IMR-90 (cell line): ENCODE measurements at regions not wholly inside any gene's neighbourhood (a gene's known extent, or its start where the extent isn't known, plus 50 kb on each side); places are given as distances from the start of the nearest gene placed in this dataset.

Experiments
- ATAC-seq: fragments of 200-7000 bp; cut with Tn5 transposase; 2 replicates; pipeline ENCODE4 v1.9.1; 2020; ENCODE audit warnings: low read depth, mild to moderate bottlenecking, moderate library complexity
- BruUV-seq: library from RNA; stranded (reverse); fragments of 400-500 nt; replicated peaks from 2 replicates; lab custom pipeline; 2021; lab: Mats Ljungman, UMichigan
- CTCF ChIA-PET: fragments of 300-600 bp; formaldehyde crosslinking; extraction: SDS; loops from one replicate; lab custom pipeline; 2021; ENCODE audit warnings: antibody characterized with exemption; lab: Yijun Ruan, JAX
- POLR2A ChIA-PET: fragments of 300-600 bp; sonication (Branson Sonifier 250); formaldehyde crosslinking; loops from one replicate; lab custom pipeline; 2022; ENCODE audit warnings: antibody characterized with exemption; ENCODE audit not compliant: unreplicated experiment; lab: Charles Lee
- DNase-seq: peaks from one replicate; pipeline ENCODE4 v3.0.0; 2013
- H2AFZ ChIP-seq: replicated peaks from 2 replicates; pipeline ENCODE3; 2013; ENCODE audit warnings: low read length, mild to moderate bottlenecking; ENCODE audit not compliant: poor library complexity
- H2AK5ac ChIP-seq: 2 replicates; pipeline ENCODE4 v1.6.1; 2013; ENCODE audit warnings: low read depth, low read length, inconsistent platforms
- H2AK9ac ChIP-seq: replicated peaks from 2 replicates; pipeline ENCODE3; 2013; ENCODE audit warnings: mild to moderate bottlenecking, low read depth, low read length, moderate library complexity; ENCODE audit not compliant: poor library complexity
- H2BK120ac ChIP-seq: 2 replicates; pipeline ENCODE4 v1.6.1; 2013; ENCODE audit warnings: low read depth, low read length, inconsistent platforms
- H2BK15ac ChIP-seq: 3 replicates; pipeline ENCODE4 v1.6.1; 2013; ENCODE audit warnings: low read depth, low read length, inconsistent platforms
- H2BK20ac ChIP-seq: 2 replicates; pipeline ENCODE4 v1.6.1; 2013; ENCODE audit warnings: low read depth, mild to moderate bottlenecking, inconsistent platforms, low read length, moderate library complexity
- H2BK5ac ChIP-seq: 2 replicates; pipeline ENCODE4 v1.6.1; 2013; ENCODE audit warnings: mild to moderate bottlenecking, low read depth, low read length, inconsistent platforms; ENCODE audit not compliant: poor library complexity, severe bottlenecking
- H3K14ac ChIP-seq: replicated peaks from 2 replicates; pipeline ENCODE4 v1.6.1; 2013; ENCODE audit warnings: low read depth, low read length, inconsistent platforms
- H3K18ac ChIP-seq: 2 replicates; pipeline ENCODE4 v1.6.1; 2013; ENCODE audit warnings: low read depth, low read length, control low read depth
- H3K23ac ChIP-seq: 2 replicates; pipeline ENCODE4 v1.6.1; 2013; ENCODE audit warnings: low read depth, low read length, inconsistent platforms
- H3K27ac ChIP-seq: 2 replicates; pipeline ENCODE4 v1.5.1; 2013; ENCODE audit warnings: mild to moderate bottlenecking, control low read depth, low read length; ENCODE audit not compliant: insufficient read depth
- H3K27me3 ChIP-seq: 2 replicates; pipeline ENCODE4 v1.6.1; 2013; ENCODE audit warnings: low read length; ENCODE audit not compliant: control insufficient read depth, insufficient read depth
- H3K36me3 ChIP-seq: 2 replicates; pipeline ENCODE4 v1.6.1; 2013; ENCODE audit warnings: low read length, mixed read lengths; ENCODE audit not compliant: control insufficient read depth, insufficient read depth
- H3K4ac ChIP-seq: 2 replicates; pipeline ENCODE4 v1.6.1; 2013; ENCODE audit warnings: low read depth, low read length, inconsistent platforms
- H3K4me1 ChIP-seq: 2 replicates; pipeline ENCODE4 v1.6.1; 2013; ENCODE audit warnings: low read length, mixed read lengths; ENCODE audit not compliant: control insufficient read depth, insufficient read depth
- H3K4me2 ChIP-seq: 2 replicates; pipeline ENCODE4 v1.6.1; 2013; ENCODE audit warnings: low read depth, mild to moderate bottlenecking, control low read depth, low read length, moderate library complexity
- H3K4me3 ChIP-seq: 2 replicates; pipeline ENCODE4 v1.5.1; 2013; ENCODE audit warnings: low read depth, mild to moderate bottlenecking, control low read depth, low read length, moderate library complexity; ENCODE audit not compliant: insufficient read depth
- H3K56ac ChIP-seq: 2 replicates; pipeline ENCODE4 v1.6.1; 2013; ENCODE audit warnings: low read length, inconsistent platforms; ENCODE audit not compliant: insufficient read depth; ENCODE audit errors: extremely low read depth
- H3K79me1 ChIP-seq, 2 experiments: 2 replicates each; pipeline ENCODE4 v1.6.1; 2013; ENCODE audit warnings: low read length in 2 of 2, inconsistent platforms in 1 of 2, low read depth in 1 of 2
- H3K9ac ChIP-seq: 2 replicates; pipeline ENCODE4 v1.6.1; 2013; ENCODE audit warnings: low read depth, low read length, control low read depth
- H3K9me1 ChIP-seq: 2 replicates; pipeline ENCODE4 v1.6.1; 2013; ENCODE audit warnings: low read length, inconsistent platforms; ENCODE audit not compliant: insufficient read depth
- H3K9me3 ChIP-seq: 2 replicates; pipeline ENCODE4 v1.6.1; 2013; ENCODE audit warnings: low read length; ENCODE audit not compliant: control insufficient read depth, insufficient read depth
- H4K20me1 ChIP-seq: 2 replicates; pipeline ENCODE4 v1.6.1; 2013; ENCODE audit warnings: low read length, inconsistent platforms; ENCODE audit not compliant: insufficient read depth
- H4K5ac ChIP-seq: 2 replicates; pipeline ENCODE4 v1.6.1; 2013; ENCODE audit warnings: mild to moderate bottlenecking, low read depth, low read length, control low read depth
- H4K8ac ChIP-seq, 2 experiments: 2 replicates each; pipeline ENCODE4 v1.6.1; 2013; ENCODE audit warnings: low read depth in 2 of 2, low read length in 2 of 2, control low read depth in 1 of 2, inconsistent platforms in 1 of 2
- H4K91ac ChIP-seq: 2 replicates; pipeline ENCODE4 v1.6.1; 2013; ENCODE audit warnings: low read depth, low read length, inconsistent platforms; ENCODE audit not compliant: insufficient read depth
- BHLHE40 ChIP-seq: fragments of 150-350 bp; IDR thresholded peaks from 2 replicates; pipeline ENCODE4 v1.6.1; 2016; ENCODE audit warnings: mild to moderate bottlenecking, low read depth, low read length
- CEBPB ChIP-seq: IDR thresholded peaks from 2 replicates; pipeline ENCODE4 v1.6.1; 2012; ENCODE audit warnings: low read depth, low read length, improper control_type of control experiment
- CHD1 ChIP-seq: IDR thresholded peaks from 2 replicates; pipeline ENCODE4 v1.6.1; 2012; ENCODE audit warnings: low read depth, low read length, improper control_type of control experiment
- CTCF ChIP-seq: conservative IDR thresholded peaks from 2 replicates; pipeline ENCODE4 v1.5.1; 2012; ENCODE audit warnings: mild to moderate bottlenecking, low read depth, low read length, improper control_type of control experiment
- FOS ChIP-seq: fragments of 150-350 bp; IDR thresholded peaks from 2 replicates; pipeline ENCODE4 v1.6.1; 2016; ENCODE audit warnings: low read depth, low read length
- MAFK ChIP-seq: IDR thresholded peaks from 2 replicates; pipeline ENCODE4 v1.6.1; 2012; ENCODE audit warnings: low read depth, low read length, improper control_type of control experiment
- MAZ ChIP-seq: IDR thresholded peaks from 2 replicates; pipeline ENCODE4 v1.6.1; 2012; ENCODE audit warnings: low read depth, mild to moderate bottlenecking, low read length, improper control_type of control experiment, moderate library complexity, borderline replicate concordance
- MXI1 ChIP-seq: IDR thresholded peaks from 2 replicates; pipeline ENCODE4 v1.6.1; 2012; ENCODE audit warnings: low read depth, mild to moderate bottlenecking, low read length, moderate library complexity, borderline replicate concordance
- NFE2L2 ChIP-seq: fragments of 150-350 bp; IDR thresholded peaks from 2 replicates; pipeline ENCODE4 v1.6.1; 2016; ENCODE audit warnings: low read depth, mild to moderate bottlenecking, low read length
- POLR2A ChIP-seq: IDR thresholded peaks from 2 replicates; pipeline ENCODE4 v1.6.1; 2012; ENCODE audit warnings: mild to moderate bottlenecking, low read depth, low read length
- RAD21 ChIP-seq: IDR thresholded peaks from 2 replicates; pipeline ENCODE4 v1.6.1; 2012; ENCODE audit warnings: low read length, improper control_type of control experiment
- RCOR1 ChIP-seq: IDR thresholded peaks from 2 replicates; pipeline ENCODE4 v1.6.1; 2012; ENCODE audit warnings: mild to moderate bottlenecking, low read length, improper control_type of control experiment; ENCODE audit not compliant: insufficient replicate concordance
- USF2 ChIP-seq: fragments of 150-350 bp; IDR thresholded peaks from 2 replicates; pipeline ENCODE4 v1.6.1; 2017; ENCODE audit warnings: mild to moderate bottlenecking, antibody characterized with exemption, low read length, low read depth
- WGBS, 2 experiments: methylation state at CpG; one replicate each; pipeline versions ENCODE4 v1.1.5 to v1.1.7; 2013; ENCODE audit warnings: missing lambda C conversion rate in 2 of 2; ENCODE audit not compliant: insufficient read length in 1 of 2; ENCODE audit errors: extremely low coverage in 2 of 2; 5-methylcytosine and 5-hydroxymethylcytosine counted together
- dilution Hi-C: fragments of 300-500 bp; cut with HindIII; formaldehyde crosslinking; loops from one replicate; pipeline ENCODE4 v1.14.3; 2018; ENCODE audit warnings: low sequenced_read_pairs; ENCODE audit not compliant: unreplicated experiment
- in situ Hi-C: fragments of 300-500 bp; cut with MboI; formaldehyde crosslinking; loops from 3 replicates; pipeline ENCODE4 v1.14.3; 2019; ENCODE audit warnings: low sequenced_read_pairs, inconsistent platforms, mixed read lengths
- intact Hi-C: fragments of 100-400 bp; cut with micrococcal nuclease; formaldehyde crosslinking; loops from 2 replicates; pipeline ENCODE4 v1.10.0; 2022
- TF ChIP-seq, protein P1 (sequence below): fragments of 150-350 bp; IDR thresholded peaks from 2 replicates; pipeline ENCODE4 v1.6.1; 2016; ENCODE audit warnings: low read depth, mild to moderate bottlenecking, low read length, moderate library complexity, borderline replicate concordance

DNA sequence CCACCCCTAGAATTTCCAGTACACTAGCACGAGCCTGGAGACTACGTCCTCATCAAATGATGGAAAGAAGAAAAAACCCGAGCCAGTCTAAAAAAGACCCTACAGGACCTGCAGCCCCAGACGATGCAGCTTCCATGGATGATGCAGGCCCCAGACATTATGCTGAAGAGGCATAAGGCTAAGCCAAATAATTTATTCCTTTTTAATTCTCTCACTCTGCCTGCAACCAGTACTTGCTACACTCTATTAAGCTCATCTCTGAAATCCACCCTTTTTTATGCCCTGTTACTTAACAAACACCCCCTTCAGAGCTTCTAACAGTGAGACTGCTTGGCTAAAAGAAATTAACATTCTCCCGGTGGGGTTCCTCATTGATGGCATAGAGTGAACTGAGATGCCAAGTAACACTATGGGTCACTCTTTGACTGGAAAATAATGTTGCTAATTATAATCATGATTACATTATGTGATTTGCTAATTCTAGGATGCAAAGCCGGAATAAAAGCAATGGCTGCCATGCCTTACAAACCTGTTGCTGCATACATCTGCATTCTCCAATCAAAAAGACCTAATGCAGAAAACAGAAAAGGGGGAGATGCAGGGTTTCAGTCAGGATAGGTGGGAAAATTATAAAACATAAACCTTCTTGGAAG lies 1462.4 kb downstream of the UQCRFS1 start:
- no peak overlapping the region for H2BK120ac ChIP-seq
- ATAC-seq (no peak), DNase-seq (no peak)
- no peak overlapping the region for H2BK5ac ChIP-seq
- H2AK5ac ChIP-seq: no peak overlapping the region
- no peaks in the 10 kb centered on the region for H3K9me3 ChIP-seq
- TF ChIP-seq CHD1 (no peak), BHLHE40 (no peak), MXI1 (no peak), RAD21 (no peak), MAFK (no peak), MAZ (no peak), CEBPB (no peak), RCOR1 (no peak), USF2 (no peak), NFE2L2 (no peak), FOS (no peak), POLR2A (no peak), CTCF (no peak)
- TF ChIP-seq, protein P1, sequence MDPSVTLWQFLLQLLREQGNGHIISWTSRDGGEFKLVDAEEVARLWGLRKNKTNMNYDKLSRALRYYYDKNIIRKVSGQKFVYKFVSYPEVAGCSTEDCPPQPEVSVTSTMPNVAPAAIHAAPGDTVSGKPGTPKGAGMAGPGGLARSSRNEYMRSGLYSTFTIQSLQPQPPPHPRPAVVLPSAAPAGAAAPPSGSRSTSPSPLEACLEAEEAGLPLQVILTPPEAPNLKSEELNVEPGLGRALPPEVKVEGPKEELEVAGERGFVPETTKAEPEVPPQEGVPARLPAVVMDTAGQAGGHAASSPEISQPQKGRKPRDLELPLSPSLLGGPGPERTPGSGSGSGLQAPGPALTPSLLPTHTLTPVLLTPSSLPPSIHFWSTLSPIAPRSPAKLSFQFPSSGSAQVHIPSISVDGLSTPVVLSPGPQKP: no peak
- H3K9me1 ChIP-seq: no peaks in the 10 kb centered on the region; the same call in 1 of the 2 replicates
- H3K4me1 ChIP-seq: peaks cover 2% of the 10 kb centered on the region; the same call in 1 of the 2 replicates
- no peaks in the 10 kb centered on the region for H4K20me1 ChIP-seq
- H3K27me3 ChIP-seq: no peaks in the 10 kb centered on the region
- BruUV-seq: no TSS peak
- no peak overlapping the region for H3K18ac ChIP-seq
- H4K8ac ChIP-seq: no peak overlapping the region
- no peak overlapping the region for H3K4ac ChIP-seq
- CTCF ChIA-PET: no interaction called here
- in situ Hi-C loops (no loop called here), intact Hi-C loops (no loop called here), dilution Hi-C loops (no loop called here)
- H3K56ac ChIP-seq: no peak overlapping the region
- no peak overlapping the region for H3K4me3 ChIP-seq
- no peak overlapping the region for H3K23ac ChIP-seq
- H2BK20ac ChIP-seq: no peak overlapping the region
- no peak overlapping the region for H3K9ac ChIP-seq
- no peak overlapping the region for H2BK15ac ChIP-seq
- H4K91ac ChIP-seq: no peak overlapping the region
- H3K27ac ChIP-seq: no peak overlapping the region
- no peak overlapping the region for H2AFZ ChIP-seq
- H3K36me3 ChIP-seq: no peaks in the 10 kb centered on the region
- H3K79me1 ChIP-seq: no peaks in the 10 kb centered on the region; a peak in 1 of 4 replicates
- no peak overlapping the region for H4K5ac ChIP-seq
- no peak overlapping the region for H3K4me2 ChIP-seq
- 80% methylated on average over 3 of the region's 6 CpGs; no CpG with 5 or more reads in 1 of the 2 experiments for WGBS, 2 experiments
- no peak overlapping the region for H2AK9ac ChIP-seq
- POLR2A ChIA-PET: no interaction called here
- H3K14ac ChIP-seq: no peak overlapping the region
